ENCODE measurements at regions not wholly inside any gene's neighbourhood (a gene's known extent, or its start where the extent isn't known, plus 50 kb on each side); places are given as distances from the start of the nearest gene placed in this dataset.

DNA sequence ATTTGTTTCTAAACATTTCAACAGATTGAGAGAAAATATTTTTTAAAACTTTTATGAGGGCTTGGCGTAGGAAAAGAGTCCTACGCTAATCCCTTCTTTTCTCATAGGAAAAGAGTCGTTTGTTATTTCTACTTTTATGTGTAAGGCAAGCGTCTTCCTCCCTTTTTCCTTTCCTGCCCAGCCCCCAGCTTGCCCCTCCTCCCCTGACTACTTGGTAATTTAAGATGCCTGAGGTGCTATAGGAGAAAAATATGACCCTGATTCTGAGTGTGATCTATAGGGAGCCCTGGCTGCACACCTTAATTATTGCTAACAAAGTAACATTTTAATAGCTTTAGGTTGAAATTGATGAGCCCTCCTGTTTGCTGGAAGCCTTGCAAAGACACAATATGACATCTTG is 373.6 kb downstream of the PBX1 start:
- DNase-seq = no peak

GRCh38 chr1:164930833-164931232 is 371.8 kb downstream of the PBX1 start:
- no peak for DNase-seq

DNA sequence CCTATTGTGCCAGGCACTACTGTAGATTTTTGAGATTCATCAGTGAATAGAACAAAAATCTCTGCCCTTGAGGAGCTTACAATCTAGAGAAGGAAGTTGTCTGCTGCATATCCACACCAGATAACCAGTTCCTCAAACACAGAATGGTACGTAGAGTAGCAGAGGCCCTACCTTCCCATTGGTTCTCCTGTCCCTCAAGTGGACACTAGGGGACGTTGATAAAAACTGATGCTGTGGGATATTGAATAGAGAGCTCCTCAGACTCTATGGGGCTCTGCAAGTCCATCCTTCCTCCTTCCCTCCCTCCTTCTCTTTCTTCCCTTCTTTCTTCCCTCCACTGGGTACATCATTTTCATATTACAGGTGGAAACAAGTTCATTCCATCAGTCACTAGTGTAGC is 371.3 kb downstream of the PBX1 start:
- DNase-seq = no peak

- no peak for DNase-seq
Observed at GRCh38 chr1:164928232-164928812, 369.3 kb downstream of the PBX1 start.

GRCh38 chr1:164926107-164926506 is 367.1 kb downstream of the PBX1 start:
- no peak for DNase-seq

- DNase-seq = peak; percentile 5
Observed at GRCh38 chr1:164922585-164922984, 363.6 kb downstream of the PBX1 start.

GRCh38 chr1:164921493-164921892 is 362.5 kb downstream of the PBX1 start:
- DNase-seq = no peak

GRCh38 chr1:164918140-164918539 is 359.2 kb downstream of the PBX1 start:
- DNase-seq = no peak

- no peak for DNase-seq
Observed at GRCh38 chr1:164914208-164914607, 355.2 kb downstream of the PBX1 start.

DNA sequence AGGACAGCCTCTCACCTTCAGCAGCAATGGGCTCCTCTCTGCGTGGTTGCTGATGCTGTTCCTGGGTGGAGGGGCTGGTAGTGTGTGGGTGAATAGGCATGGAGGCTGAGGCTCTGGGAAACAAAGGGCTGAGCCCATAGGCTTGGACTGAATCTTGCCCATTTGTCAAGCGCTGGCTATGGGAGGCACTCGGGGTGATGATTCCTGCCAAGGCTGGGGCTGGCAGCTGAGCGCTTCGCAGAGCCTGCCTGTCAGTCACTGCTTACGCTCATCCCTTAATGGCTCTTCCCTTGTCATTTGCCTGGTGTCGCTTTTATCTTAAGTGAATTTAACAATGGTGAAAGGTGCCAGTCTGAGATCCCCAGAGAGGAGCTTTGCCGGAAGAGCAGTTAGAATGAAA is 353.3 kb downstream of the PBX1 start:
- DNase-seq = no peak

DNA sequence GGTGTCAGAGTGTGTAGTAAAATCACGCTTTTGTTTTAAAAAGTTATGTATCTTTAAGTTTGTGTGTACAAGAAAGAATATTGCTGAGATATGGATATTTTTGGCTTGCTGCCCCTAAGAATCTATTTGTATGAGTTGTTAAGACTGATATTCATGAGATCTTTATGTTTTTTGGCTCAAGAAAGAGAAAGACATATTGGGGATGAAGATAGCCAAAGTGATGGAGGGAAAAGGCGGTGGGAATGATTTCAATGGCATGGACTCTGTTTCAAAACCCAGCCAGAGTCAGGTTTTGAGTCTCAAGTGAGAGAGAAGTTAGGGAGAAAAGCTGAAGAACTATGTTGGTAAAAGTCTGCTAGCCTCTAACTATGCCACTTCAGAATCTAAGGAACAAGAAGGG is 351.7 kb downstream of the PBX1 start:
- DNase-seq = no peak

DNA sequence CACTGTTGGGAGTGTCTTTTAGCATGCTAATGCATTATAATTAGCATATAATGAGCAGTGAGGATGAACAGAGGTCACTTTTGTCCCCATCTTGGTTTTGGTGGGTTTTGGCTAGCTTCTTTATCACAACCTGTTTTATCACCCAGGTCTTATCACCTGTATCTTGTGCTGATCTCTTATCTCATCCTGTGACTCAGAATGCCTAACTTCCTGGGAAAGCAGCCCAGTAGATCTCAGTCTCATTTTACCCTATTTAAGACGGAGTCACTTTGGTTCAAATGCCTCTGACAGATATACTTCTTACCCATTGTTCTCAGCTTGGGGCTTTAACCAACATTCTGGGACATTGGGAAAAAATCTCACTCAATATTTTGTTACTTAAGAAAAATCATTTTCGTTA is 348.7 kb downstream of the PBX1 start:
- no peak for DNase-seq

GRCh38 chr1:164905869-164906268 is 346.9 kb downstream of the PBX1 start:
- no peak for DNase-seq

GRCh38 chr1:164902491-164902890 is 343.5 kb downstream of the PBX1 start:
- no peak for DNase-seq

Data from NCI-H510A (cell line).